ENCODE measurements at regions not wholly inside any gene's neighbourhood (a gene's known extent, or its start where the extent isn't known, plus 50 kb on each side); places are given as distances from the start of the nearest gene placed in this dataset.

GRCh38 chr20:11726026-11726425 is 191.7 kb upstream of the BTBD3 start (continued):
- no peak for TF ChIP-seq ETS1 (IDR thresholded peaks at IDR 0.05)

GRCh38 chr20:11727708-11728107 is 190.0 kb upstream of the BTBD3 start:
- Histone ChIP-seq H3K36me3 (ENCODE audit: insufficient read depth) (no peaks in the 10 kb centered on the region), H3K79me2 (replicated peaks; ENCODE audit: insufficient read depth) (no peaks in the 10 kb centered on the region), H3F3A (replicated peaks; ENCODE audit: low read depth) (no peaks in the 10 kb centered on the region), H3K27ac (ENCODE audit: low read depth) (no peak overlapping the region), H3K4me3 (no peak overlapping the region), H3K4me1 (ENCODE audit: insufficient read depth) (no peaks in the 10 kb centered on the region), H4K20me1 (replicated peaks; ENCODE audit: insufficient read depth) (no peaks in the 10 kb centered on the region), H2AFZ (no peak overlapping the region), H3K9me2 (ENCODE audit: insufficient read depth) (peaks cover 7% of the 10 kb centered on the region), H3K27me3 (ENCODE audit: insufficient read depth) (no peaks in the 10 kb centered on the region), H3K4me2 (no peak overlapping the region)
- H3K4me3 Mint-ChIP-seq = no peak overlapping the region
- ATAC-seq (no peak), DNase-seq (ENCODE audit: low spot score) (no peak)
- H3K9me3 Mint-ChIP-seq = peaks cover 6% of the 10 kb centered on the region; the same call in 2 of the 3 replicates
- no peaks in the 10 kb centered on the region for H3K36me3 Mint-ChIP-seq (ENCODE audit: low read depth)
- H3K27me3 Mint-ChIP-seq (ENCODE audit: insufficient read depth, low read depth, poor library complexity) = no peaks in the 10 kb centered on the region
- no peaks in the 10 kb centered on the region for H3K4me1 Mint-ChIP-seq
- H3K27ac Mint-ChIP-seq = no peak overlapping the region
- no peak for TF ChIP-seq STAT1 (IDR thresholded peaks at IDR 0.05; ENCODE audit: unreplicated experiment)
- no peak for TF ChIP-seq ZNF331 (CRISPR knock-in tag; IDR thresholded peaks at IDR 0.05; ENCODE audit: low read depth)

- Mint-ChIP-seq H3K4me1 (no peaks in the 10 kb centered on the region), H3K27me3 (ENCODE audit: insufficient read depth, low read depth, poor library complexity) (no peaks in the 10 kb centered on the region), H3K36me3 (ENCODE audit: low read depth) (no peaks in the 10 kb centered on the region), H3K27ac (no peak overlapping the region), H3K4me3 (no peak overlapping the region), H3K9me3 (peaks cover 6% of the 10 kb centered on the region; the same call in 2 of the 3 replicates)
- H3K4me2 ChIP-seq = no peak overlapping the region
- peaks cover 7% of the 10 kb centered on the region for H3K9me2 ChIP-seq (ENCODE audit: insufficient read depth)
- H3F3A ChIP-seq (replicated peaks; ENCODE audit: low read depth) = no peaks in the 10 kb centered on the region
- no peak overlapping the region for H2AFZ ChIP-seq
- DNase-seq (ENCODE audit: low spot score) (no peak), ATAC-seq (no peak)
- no peaks in the 10 kb centered on the region for H4K20me1 ChIP-seq (replicated peaks; ENCODE audit: insufficient read depth)
- H3K4me3 ChIP-seq = no peak overlapping the region
- H3K79me2 ChIP-seq (replicated peaks; ENCODE audit: insufficient read depth) = no peaks in the 10 kb centered on the region
- H3K27ac ChIP-seq (ENCODE audit: low read depth) = no peak overlapping the region
- no peaks in the 10 kb centered on the region for H3K27me3 ChIP-seq (ENCODE audit: insufficient read depth)
- H3K4me1 ChIP-seq (ENCODE audit: insufficient read depth) = no peaks in the 10 kb centered on the region
- TF ChIP-seq STAT1 (IDR thresholded peaks at IDR 0.05; ENCODE audit: unreplicated experiment) (no peak), REST (IDR thresholded peaks at IDR 0.05; ENCODE audit: unreplicated experiment) (no peak), ETS1 (IDR thresholded peaks at IDR 0.05) (no peak), NANOG (IDR thresholded peaks at IDR 0.05; ENCODE audit: borderline replicate concordance) (no peak), ZNF331 (CRISPR knock-in tag; IDR thresholded peaks at IDR 0.05; ENCODE audit: low read depth) (no peak), JUNB (IDR thresholded peaks at IDR 0.05; ENCODE audit: unreplicated experiment) (no peak)
- no peaks in the 10 kb centered on the region for H3K36me3 ChIP-seq (ENCODE audit: insufficient read depth)
Measured at GRCh38 chr20:11728937-11729336, 188.8 kb upstream of the BTBD3 start.

Measured in GM23338 (cell line).